ENCODE measurements at regions not wholly inside any gene's neighbourhood (a gene's known extent, or its start where the extent isn't known, plus 50 kb on each side); places are given as distances from the start of the nearest gene placed in this dataset.
A peak's percentile ranks its signal among the peaks of the same experiment; 100 is the strongest.

- Histone ChIP-seq H3K27me3 (ENCODE audit: control insufficient read depth, insufficient read depth, low read length) (no peaks in the 10 kb centered on the region), H3K4me3 (ENCODE audit: low read length) (no peak overlapping the region), H3K27ac (ENCODE audit: low read length) (no peak overlapping the region), H3K9me3 (ENCODE audit: control insufficient read depth, insufficient read depth, low read length) (no peaks in the 10 kb centered on the region), H3K36me3 (ENCODE audit: control insufficient read depth, insufficient read depth, low read length) (no peaks in the 10 kb centered on the region), H3K4me1 (ENCODE audit: control insufficient read depth, insufficient read depth, low read length) (no peaks in the 10 kb centered on the region)
- Mint-ChIP-seq H3K27me3 (ENCODE audit: low read depth in 2 of 2) (peaks cover 0 to 8% of the 10 kb centered on the region in 2 donors), H3K27ac (no peak overlapping the region), H3K4me1 (no peaks in the 10 kb centered on the region), H3K4me3 (no peak overlapping the region), H3K9me3 (no peaks in the 10 kb centered on the region), H3K36me3 (no peaks in the 10 kb centered on the region)
- no peak for ATAC-seq
- intact Hi-C loops (cut with micrococcal nuclease) = loop anchor here (10.0 kb wide), 1 partner anchor 1079 kb away; no protein-coding TSS in a partner anchor
- DNase-seq = no peak
- WGBS (ENCODE audit: insufficient coverage) = no CpG with 5 or more reads among the region's 1 CpG
- TF ChIP-seq CTCF (IDR thresholded peaks at IDR 0.05) = no peak
Observed at GRCh38 chr7:106795877-106796231, 69.2 kb upstream of the PIK3CG start.

GRCh38 chr7:106797937-106798336, 67.1 kb upstream of the PIK3CG start:
- Histone ChIP-seq H3K27ac (ENCODE audit: low read length) (no peak overlapping the region), H3K4me1 (ENCODE audit: control insufficient read depth, insufficient read depth, low read length) (no peaks in the 10 kb centered on the region), H3K27me3 (ENCODE audit: control insufficient read depth, insufficient read depth, low read length) (no peaks in the 10 kb centered on the region), H3K9me3 (ENCODE audit: control insufficient read depth, insufficient read depth, low read length) (no peaks in the 10 kb centered on the region), H3K4me3 (ENCODE audit: low read length) (no peak overlapping the region), H3K36me3 (ENCODE audit: control insufficient read depth, insufficient read depth, low read length) (no peaks in the 10 kb centered on the region)
- ATAC-seq (no peak), DNase-seq (no peak)
- no peak overlapping the region for H3K27ac Mint-ChIP-seq
- no peaks in the 10 kb centered on the region for H3K4me1 Mint-ChIP-seq
- no CpG with 5 or more reads among the region's 1 CpG for WGBS (ENCODE audit: insufficient coverage)
- no peaks in the 10 kb centered on the region for H3K27me3 Mint-ChIP-seq (ENCODE audit: low read depth in 2 of 2)
- intact Hi-C loops (cut with micrococcal nuclease) = loop anchor here (10.0 kb wide), 1 partner anchor 1077 kb away; no protein-coding TSS in a partner anchor
- H3K36me3 Mint-ChIP-seq = no peaks in the 10 kb centered on the region
- H3K4me3 Mint-ChIP-seq = no peak overlapping the region
- no peak for TF ChIP-seq CTCF (IDR thresholded peaks at IDR 0.05)
- no peaks in the 10 kb centered on the region for H3K9me3 Mint-ChIP-seq

DNA sequence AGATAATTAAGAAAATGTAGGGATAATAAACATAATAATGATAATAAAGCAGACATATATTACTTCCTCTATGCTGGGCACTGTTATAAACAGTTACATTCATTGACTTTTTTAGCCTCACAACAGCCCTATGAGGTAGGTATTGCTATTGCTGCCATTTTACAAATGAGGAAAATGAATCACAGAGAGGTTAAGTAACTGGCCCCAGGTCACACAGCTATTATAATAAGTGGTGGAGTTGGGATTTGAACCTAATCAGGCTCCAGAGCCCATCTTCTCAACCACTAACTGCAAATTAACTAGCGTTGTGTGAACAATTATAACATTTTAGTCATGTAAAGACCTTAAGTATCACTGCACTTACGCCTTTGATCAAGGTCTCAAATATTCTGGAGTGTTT, 62.5 kb upstream of the PIK3CG start:
- Histone ChIP-seq H3K36me3 (ENCODE audit: control insufficient read depth, insufficient read depth, low read length) (no peaks in the 10 kb centered on the region), H3K4me1 (ENCODE audit: control insufficient read depth, insufficient read depth, low read length) (no peaks in the 10 kb centered on the region), H3K4me3 (ENCODE audit: low read length) (no peak overlapping the region), H3K27ac (ENCODE audit: low read length) (no peak overlapping the region), H3K27me3 (ENCODE audit: control insufficient read depth, insufficient read depth, low read length) (no peaks in the 10 kb centered on the region), H3K9me3 (ENCODE audit: control insufficient read depth, insufficient read depth, low read length) (no peaks in the 10 kb centered on the region)
- Mint-ChIP-seq H3K36me3 (no peaks in the 10 kb centered on the region), H3K4me3 (no peak overlapping the region), H3K27ac (no peak overlapping the region), H3K4me1 (no peaks in the 10 kb centered on the region), H3K9me3 (no peaks in the 10 kb centered on the region), H3K27me3 (ENCODE audit: low read depth in 2 of 2) (peaks cover 6 to 8% of the 10 kb centered on the region in 2 donors)
- intact Hi-C loops (cut with micrococcal nuclease) = no loop called here
- 84% methylated on average over 2 of the region's 2 CpGs for WGBS (ENCODE audit: insufficient coverage)
- no peak for DNase-seq
- TF ChIP-seq CTCF (IDR thresholded peaks at IDR 0.05) = no peak
- no peak for ATAC-seq

GRCh38 chr7:106806556-106806955, 58.5 kb upstream of the PIK3CG start:
- Mint-ChIP-seq H3K4me1 (peaks cover 4% of the 10 kb centered on the region in 2 donors), H3K4me3 (no peak overlapping the region), H3K27me3 (ENCODE audit: low read depth in 2 of 2) (peaks cover 6 to 8% of the 10 kb centered on the region in 2 donors), H3K9me3 (no peaks in the 10 kb centered on the region), H3K36me3 (no peaks in the 10 kb centered on the region), H3K27ac (peak overlapping the region in 1 of 2 donors; percentile 12)
- no peak for TF ChIP-seq CTCF (IDR thresholded peaks at IDR 0.05)
- DNase-seq (no peak), ATAC-seq (no peak)
- WGBS (ENCODE audit: insufficient coverage) = 83% methylated on average over 4 of the region's 4 CpGs
- H3K27ac ChIP-seq (ENCODE audit: low read length) = no peak overlapping the region
- no peaks in the 10 kb centered on the region for H3K9me3 ChIP-seq (ENCODE audit: control insufficient read depth, insufficient read depth, low read length)
- no peak overlapping the region for H3K4me3 ChIP-seq (ENCODE audit: low read length)
- H3K36me3 ChIP-seq (ENCODE audit: control insufficient read depth, insufficient read depth, low read length) = no peaks in the 10 kb centered on the region
- intact Hi-C loops (cut with micrococcal nuclease) = no loop called here
- H3K27me3 ChIP-seq (ENCODE audit: control insufficient read depth, insufficient read depth, low read length) = no peaks in the 10 kb centered on the region
- no peaks in the 10 kb centered on the region for H3K4me1 ChIP-seq (ENCODE audit: control insufficient read depth, insufficient read depth, low read length)
